Non-pigmented ciliary epithelial cell (primary cell): ENCODE measurements at regions not wholly inside any gene's neighbourhood (a gene's known extent, or its start where the extent isn't known, plus 50 kb on each side); places are given as distances from the start of the nearest gene placed in this dataset.

Source experiments
- DNase-seq: peaks from one replicate; pipeline ENCODE4 v3.0.0-alpha.2; 2010; ENCODE audit warnings: low read depth

DNA sequence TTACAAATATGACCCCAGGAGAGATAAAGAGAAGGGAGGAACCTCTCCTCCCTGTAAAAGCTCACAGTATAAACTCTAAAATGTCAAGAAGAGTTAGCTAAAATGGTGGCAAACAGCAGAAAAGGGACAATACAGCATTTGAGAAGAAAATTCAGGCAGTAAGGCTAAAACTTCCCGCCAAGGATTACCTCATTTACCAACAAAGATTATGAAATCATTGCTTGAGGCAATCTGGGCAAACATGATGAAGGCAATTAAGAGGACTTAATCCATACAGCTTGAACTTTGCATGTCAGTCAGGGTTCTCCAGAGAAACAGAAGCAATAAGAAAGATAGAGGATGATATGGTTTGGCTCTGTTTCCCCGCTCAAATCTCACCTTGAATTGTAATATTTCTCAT lies 81.4 kb downstream of the CMPK2 start:
- no peak for DNase-seq

DNA sequence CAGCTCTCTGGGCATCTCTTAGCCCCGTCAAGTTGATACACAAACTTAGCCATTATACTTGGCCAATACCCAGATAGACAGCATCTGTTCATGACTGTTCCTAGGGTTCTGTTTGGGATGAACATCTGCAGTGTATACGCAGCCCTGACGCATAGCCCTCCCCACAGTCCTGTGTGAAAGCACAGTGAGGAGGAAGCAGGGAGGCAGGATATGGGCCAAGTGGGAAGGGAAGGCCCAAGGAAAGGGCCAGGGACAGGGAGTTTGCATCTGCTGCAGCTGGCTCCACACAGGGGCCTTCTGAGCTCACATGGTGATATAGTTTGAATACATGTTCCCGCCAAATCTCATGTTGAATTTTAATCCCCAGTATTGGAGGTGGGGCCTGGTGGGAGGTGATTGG lies 80.2 kb downstream of the CMPK2 start:
- DNase-seq = no peak

- DNase-seq = no peak
Observed at GRCh38 chr2:6787376-6787775, 78.3 kb downstream of the CMPK2 start.

DNA sequence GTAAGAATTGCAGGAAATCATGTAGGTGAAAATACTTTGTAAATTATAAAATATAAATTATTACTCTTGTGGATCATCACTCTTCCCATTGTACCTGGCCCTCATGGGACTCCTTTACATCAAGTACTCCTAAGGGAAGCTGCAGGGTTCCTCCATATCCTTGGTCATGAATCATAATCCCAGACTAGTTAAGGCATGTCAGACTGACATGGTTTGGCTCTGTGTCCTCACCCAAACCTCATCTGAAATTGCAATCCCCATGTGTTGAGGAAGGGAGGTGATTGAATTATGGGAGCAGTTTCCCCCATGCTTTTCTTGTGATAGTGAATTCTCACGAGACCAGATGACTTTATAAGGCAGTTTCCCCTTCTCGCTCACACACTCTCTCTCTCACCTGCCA lies 77.1 kb downstream of the CMPK2 start:
- no peak for DNase-seq

GRCh38 chr2:6789559-6790138 lies 76.1 kb downstream of the CMPK2 start:
- no peak for DNase-seq

GRCh38 chr2:6791682-6792081 lies 74.0 kb downstream of the CMPK2 start:
- DNase-seq = no peak

DNA sequence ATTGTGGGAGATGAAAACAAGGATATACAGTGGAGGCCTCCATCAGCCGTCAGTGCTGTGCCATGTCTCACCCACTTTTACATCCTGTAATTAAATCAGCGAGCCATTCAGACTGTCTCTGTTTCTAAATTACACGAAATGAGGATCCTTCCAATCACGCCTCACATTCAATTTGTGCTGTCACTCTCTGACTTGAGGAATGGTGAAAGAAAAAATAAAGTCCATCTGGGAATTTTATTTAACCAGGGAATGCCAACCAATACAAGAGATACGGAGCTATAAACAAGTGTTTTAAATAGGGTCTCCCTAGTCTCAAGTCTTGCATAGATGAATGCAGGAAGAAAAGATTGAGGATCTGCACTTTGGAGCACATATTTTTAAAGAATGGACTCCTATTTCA lies 72.8 kb downstream of the CMPK2 start:
- DNase-seq = no peak

DNA sequence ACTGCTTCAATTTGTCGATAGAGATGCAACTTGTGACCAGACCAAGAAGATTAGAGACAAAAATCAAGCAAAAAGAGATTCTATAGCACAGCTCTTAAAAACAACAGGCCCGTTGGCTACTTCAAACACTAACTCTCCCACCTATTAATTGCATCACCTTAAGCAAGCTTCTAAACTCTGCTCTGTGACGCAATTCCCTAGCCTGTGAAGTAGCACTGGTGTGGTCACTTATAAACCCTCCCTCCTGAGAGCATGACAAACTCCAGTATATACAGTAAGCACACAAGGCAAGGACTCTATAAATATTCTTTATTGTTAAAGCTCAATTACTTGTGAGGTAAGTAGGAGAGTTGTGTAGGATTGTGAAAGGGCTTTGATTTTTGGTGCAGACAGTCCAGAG lies 72.3 kb downstream of the CMPK2 start:
- no peak for DNase-seq

- no peak for DNase-seq
Observed at GRCh38 chr2:6793913-6794312, 71.8 kb downstream of the CMPK2 start.

GRCh38 chr2:6794448-6794847 lies 71.3 kb downstream of the CMPK2 start:
- no peak for DNase-seq
